GM18909 (cell line): ENCODE measurements at regions not wholly inside any gene's neighbourhood (a gene's known extent, or its start where the extent isn't known, plus 50 kb on each side); places are given as distances from the start of the nearest gene placed in this dataset.
"Not testable (repeated sequence)": the region's sequence is repeated elsewhere in the genome, so short reads cannot be mapped to it uniquely, and the experiment has no call there.

Experiments
- ATAC-seq: cut with Tn5 transposase; IDR thresholded peaks from one replicate; pipeline ENCODE4 v1.9.1; 2021; ENCODE audit warnings: mild to moderate bottlenecking; ENCODE audit not compliant: unreplicated experiment, poor library complexity

DNA sequence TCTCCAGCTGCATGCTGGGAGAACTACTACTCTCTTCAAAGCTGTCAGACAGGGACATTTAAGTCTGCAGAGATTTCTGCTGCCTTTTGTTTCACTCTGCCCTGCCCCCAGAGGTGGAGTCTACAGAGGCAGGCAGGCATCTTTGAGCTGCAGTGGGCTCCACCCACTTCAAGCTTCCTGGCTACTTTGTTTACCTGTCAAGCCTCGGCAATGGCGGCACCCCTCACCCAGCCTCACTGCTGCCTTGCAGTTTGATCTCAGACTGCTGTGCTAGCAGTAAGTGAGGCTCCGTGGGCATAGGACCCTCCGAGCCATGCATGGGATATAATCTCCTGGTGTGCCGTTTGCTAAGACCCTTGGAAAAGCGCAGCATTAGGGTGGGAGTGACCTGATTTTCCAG, 61.7 kb downstream of the DMRTA1 start:
- not testable (repeated sequence) for ATAC-seq

- no peak for ATAC-seq
Measured at GRCh38 chr9:22508790-22509189, 62.2 kb downstream of the DMRTA1 start.

GRCh38 chr9:22512495-22512894, 65.9 kb downstream of the DMRTA1 start:
- ATAC-seq: peak; percentile 62

GRCh38 chr9:22514871-22515270, 68.2 kb downstream of the DMRTA1 start:
- ATAC-seq: no peak

- no peak for ATAC-seq
Measured at GRCh38 chr9:22522206-22522740, 75.6 kb downstream of the DMRTA1 start.

GRCh38 chr9:22528485-22528884, 81.9 kb downstream of the DMRTA1 start:
- ATAC-seq: no peak

DNA sequence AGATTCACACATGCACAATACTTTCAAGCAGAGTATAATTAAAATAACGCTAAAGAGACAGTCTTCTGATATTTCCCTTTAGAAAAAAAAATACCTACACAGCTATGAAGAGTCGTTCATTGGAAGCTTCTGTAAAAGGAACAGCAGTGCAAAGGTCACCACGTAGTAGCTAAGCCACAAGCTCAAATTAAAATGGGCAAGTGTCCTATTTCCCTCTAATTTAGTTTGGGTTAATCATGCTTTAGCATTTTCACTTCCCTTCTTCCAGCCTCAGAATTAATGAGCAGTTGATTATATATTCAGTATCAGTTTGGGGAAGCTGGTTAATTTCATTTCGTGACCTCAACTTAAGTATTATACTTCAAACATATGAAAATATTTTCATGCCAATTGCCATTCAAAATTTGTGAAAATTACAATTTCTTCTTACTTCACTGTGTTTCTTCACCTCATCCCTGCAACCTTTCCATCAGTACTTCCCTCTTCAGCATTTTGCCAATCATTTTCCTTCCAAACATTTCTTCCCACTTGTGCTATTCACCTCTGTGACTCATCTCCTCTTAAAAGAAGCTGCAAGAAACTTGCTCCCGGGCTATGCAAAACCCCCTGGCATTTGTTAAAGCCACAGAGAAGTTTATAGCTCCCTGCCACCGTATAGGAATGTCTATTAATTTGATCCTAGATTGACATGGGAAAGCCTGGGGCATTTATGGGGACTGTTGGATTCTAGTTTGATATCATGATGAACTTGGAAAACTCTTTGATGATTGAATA, 83.0 kb downstream of the DMRTA1 start:
- ATAC-seq: no peak

DNA sequence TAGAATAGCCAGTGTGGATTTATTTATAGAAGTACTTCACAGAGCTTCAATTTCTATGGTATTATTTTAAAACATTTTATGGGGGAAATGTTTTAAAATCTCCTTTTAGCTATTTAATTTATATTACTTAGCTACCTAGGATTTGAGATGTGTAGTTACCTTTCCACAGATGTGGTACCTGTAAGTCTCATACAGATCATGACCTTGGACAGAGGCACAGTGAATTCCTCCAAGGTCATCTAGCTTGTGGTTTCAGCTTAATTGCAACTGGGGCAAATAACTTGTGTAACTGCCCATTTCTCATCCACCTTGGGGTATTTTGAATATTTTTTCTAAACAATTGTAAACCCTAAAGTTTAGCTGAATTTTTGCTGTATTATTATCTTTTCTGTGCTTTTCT, 89.2 kb downstream of the DMRTA1 start:
- ATAC-seq: no peak

DNA sequence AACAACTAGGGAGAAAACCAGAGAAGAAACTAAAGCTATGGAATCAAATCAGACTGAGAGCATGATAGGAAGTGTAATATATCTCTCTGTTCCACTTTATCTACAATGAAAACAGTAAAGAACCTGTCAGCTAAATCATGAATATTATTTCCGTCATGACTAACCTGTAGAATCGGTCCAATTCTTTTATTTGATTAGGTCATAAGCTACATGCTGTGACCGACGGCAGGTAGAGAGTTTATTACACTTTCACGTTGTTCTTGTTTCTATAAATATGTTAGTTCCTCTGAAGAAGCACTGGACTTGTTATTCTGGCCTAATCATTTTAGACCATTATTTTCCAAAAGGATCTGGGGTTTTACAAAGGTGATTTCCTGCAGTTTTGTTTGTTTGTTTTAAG, 91.1 kb downstream of the DMRTA1 start:
- no peak for ATAC-seq

DNA sequence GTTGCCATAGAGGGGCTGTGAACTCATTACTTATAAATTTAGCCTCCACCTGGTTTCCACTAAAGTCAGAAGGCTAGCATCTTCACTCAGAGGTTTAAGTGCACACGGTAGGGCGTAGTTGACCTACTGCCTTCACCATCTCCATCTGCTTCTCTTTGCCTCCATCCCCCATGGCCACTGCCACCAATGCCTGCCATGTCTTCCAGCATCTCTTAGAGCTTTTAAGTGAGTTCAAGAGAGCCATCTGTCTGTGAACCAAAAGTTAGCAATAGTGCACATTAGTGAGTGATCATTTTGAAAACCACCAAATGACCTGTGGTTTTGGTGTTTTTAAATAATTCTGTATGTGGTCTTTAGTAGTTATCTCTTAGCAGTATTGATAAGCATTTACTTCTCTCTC, 102.0 kb downstream of the DMRTA1 start:
- no peak for ATAC-seq

DNA sequence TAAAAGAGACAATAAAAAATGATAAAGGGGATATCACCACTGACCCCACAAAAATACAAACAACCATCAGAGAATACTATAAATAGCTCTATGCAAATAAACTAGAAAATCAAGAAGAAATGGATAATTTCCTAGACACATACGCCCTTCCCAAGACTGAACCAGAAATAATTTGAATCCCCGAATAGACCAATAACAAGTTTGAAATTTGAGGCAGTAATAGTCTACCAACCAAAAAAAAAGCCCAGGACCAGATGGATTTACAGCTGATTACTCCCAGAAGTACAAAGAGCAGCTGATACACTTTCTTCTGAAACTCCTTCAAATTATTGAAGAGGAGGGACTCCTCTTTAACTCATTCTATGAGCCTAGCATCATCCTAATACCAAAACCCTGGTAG, 128.1 kb downstream of the DMRTA1 start:
- ATAC-seq: no peak

DNA sequence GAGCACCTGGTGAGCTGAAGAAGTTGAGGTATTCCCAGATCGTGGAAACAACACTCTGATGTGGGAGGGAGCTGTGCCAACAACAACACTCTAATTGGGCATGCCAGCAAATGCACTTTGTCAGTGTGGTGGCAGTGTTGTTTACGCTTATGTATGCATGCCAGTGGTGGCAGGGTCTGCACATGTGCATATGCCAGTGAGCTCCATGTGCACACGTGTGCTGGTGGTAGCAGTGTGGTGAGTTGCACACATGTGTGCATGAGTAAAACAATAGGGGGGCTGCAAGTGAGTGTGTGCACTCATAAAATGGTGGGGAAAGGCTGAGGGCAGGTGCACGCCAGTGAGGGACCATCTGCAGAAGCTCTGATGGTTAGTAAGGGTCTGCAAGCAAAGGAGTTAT, 134.2 kb downstream of the DMRTA1 start:
- ATAC-seq: no peak

GRCh38 chr9:22582221-22582620, 135.6 kb downstream of the DMRTA1 start:
- ATAC-seq: no peak

- ATAC-seq: no peak
Measured at GRCh38 chr9:22588918-22589317, 142.3 kb downstream of the DMRTA1 start.

DNA sequence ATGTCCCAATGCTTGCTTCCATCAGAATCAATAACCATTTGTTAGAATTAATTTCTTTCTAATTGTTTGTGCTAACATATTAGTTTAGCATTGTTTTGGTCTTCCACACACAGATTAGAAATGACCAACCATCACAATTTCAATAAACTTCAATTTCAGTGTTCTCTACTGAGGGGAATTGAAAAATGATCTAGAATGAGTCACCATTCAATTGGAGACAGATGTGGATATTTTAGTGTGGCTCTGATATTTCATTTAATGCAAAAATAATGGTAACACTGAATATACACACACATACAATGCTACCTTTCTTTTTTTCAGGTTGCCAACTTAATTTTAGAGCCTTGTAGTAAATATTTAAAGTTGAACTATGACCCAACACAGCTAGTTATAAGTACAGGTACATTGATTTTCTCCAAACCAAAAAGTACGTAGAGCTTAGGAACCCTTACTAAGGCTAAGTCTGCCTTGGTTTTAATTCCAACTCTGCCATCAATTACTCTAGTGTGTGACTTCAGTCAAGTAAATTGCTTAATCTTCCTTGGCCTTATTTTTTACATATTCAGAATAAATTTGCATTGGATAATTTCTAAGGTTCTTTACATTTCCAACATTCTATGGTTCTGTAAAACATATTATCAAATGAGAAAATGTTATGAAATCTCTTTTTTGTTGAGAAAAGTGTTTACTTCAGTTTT, 143.9 kb downstream of the DMRTA1 start:
- no peak for ATAC-seq

DNA sequence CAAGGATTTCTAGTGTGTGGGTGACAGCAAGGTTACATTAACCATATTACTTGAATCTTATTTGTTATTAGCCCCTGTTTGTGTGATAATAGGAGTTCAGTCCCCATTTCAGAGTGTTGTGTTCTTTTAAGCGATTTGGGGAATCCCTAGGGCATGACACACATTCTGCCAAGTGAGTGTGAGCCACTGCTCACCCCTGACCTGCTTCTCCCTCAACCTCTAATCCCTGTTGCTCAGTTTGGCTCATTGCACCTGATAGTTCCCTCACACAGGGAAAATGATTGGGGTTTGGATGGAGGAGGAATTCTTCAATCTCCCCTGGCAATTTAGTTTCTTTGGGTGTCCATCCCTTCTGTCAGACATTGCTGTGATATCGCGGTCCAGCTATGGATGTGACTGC, 149.2 kb downstream of the DMRTA1 start:
- no peak for ATAC-seq

GRCh38 chr9:22617156-22617555, 170.5 kb downstream of the DMRTA1 start:
- ATAC-seq: no peak

DNA sequence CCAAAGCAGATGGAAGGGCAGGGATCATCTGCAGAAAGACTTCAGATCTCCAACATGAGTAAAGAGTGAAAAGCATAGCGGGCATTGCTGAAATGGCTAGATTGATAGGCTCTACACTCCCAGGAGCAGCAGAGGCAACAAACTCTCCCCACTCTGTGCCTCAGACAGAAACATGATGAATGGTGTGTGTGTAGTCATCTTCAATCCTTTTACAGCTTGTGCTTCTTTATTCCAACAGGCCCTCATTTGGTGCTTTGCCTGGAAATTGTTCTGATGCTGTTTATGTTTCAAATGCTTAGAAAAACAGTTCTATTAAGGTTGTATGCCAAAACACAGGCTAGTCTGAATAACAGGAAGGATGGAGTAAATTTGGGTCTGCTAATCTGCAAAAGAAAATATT, 176.2 kb downstream of the DMRTA1 start:
- no peak for ATAC-seq

GRCh38 chr9:22623236-22623635, 176.6 kb downstream of the DMRTA1 start:
- ATAC-seq: no peak

GRCh38 chr9:22625540-22625939, 178.9 kb downstream of the DMRTA1 start:
- ATAC-seq: no peak

- no peak for ATAC-seq
Measured at GRCh38 chr9:22643541-22643940, 196.9 kb downstream of the DMRTA1 start.

- no peak for ATAC-seq
Measured at GRCh38 chr9:22645893-22646292, 199.3 kb downstream of the DMRTA1 start.
